PC-9 (cell line): ENCODE measurements at regions not wholly inside any gene's neighbourhood (a gene's known extent, or its start where the extent isn't known, plus 50 kb on each side); places are given as distances from the start of the nearest gene placed in this dataset.

ENCODE experiments used
- EZH2 ChIP-seq: fragments of 200-600 bp; sonication (generic); IDR thresholded peaks from 2 replicates; pipeline ENCODE4 v1.8.0; 2017; ENCODE audit warnings: antibody characterized with exemption, low read depth
- TF ChIP-seq, protein P1 (sequence below): fragments of 200-600 bp; sonication (generic); conservative IDR thresholded peaks from 2 replicates; pipeline ENCODE4 v1.6.1; 2017; ENCODE audit warnings: mixed run types, antibody characterized with exemption, mild to moderate bottlenecking, moderate library complexity

DNA sequence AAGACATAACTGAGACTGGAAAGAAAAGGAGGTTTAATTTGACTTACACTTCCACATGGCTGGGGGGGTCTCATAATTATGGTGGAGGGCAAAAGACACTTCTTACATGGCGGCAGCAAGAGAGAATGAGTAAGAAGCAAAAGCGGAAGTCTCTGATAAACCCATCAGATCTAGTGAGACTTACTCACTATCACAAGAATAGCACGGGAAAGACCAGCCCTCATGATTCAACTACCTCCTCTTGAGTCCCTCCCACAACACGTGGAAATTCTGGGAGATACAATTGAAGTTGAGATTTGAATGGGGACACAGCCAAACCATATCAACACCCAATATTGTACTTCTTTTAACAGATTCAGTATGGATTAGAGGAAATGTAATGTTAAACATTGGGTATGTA lies 646.6 kb downstream of the ANKRD50 start:
- TF ChIP-seq, protein P1, sequence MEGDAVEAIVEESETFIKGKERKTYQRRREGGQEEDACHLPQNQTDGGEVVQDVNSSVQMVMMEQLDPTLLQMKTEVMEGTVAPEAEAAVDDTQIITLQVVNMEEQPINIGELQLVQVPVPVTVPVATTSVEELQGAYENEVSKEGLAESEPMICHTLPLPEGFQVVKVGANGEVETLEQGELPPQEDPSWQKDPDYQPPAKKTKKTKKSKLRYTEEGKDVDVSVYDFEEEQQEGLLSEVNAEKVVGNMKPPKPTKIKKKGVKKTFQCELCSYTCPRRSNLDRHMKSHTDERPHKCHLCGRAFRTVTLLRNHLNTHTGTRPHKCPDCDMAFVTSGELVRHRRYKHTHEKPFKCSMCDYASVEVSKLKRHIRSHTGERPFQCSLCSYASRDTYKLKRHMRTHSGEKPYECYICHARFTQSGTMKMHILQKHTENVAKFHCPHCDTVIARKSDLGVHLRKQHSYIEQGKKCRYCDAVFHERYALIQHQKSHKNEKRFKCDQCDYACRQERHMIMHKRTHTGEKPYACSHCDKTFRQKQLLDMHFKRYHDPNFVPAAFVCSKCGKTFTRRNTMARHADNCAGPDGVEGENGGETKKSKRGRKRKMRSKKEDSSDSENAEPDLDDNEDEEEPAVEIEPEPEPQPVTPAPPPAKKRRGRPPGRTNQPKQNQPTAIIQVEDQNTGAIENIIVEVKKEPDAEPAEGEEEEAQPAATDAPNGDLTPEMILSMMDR: no peak
- TF ChIP-seq EZH2: no peak
